ENCODE measurements at regions not wholly inside any gene's neighbourhood (a gene's known extent, or its start where the extent isn't known, plus 50 kb on each side); places are given as distances from the start of the nearest gene placed in this dataset.

- no peak overlapping the region for H2BK20ac ChIP-seq (ENCODE audit: low read depth, low read length)
- in situ Hi-C loops (cut with MboI; ENCODE audit: low sequenced_read_pairs), result no loop called here
- H3K14ac ChIP-seq (replicated peaks; ENCODE audit: low read depth, low read length), result no peak overlapping the region
- no CpG with 5 or more reads among the region's 2 CpGs for WGBS, 2 experiments (ENCODE audit: extremely low coverage in 2 of 2, insufficient read length in 1 of 2)
- H3K9me3 ChIP-seq (ENCODE audit: control insufficient read depth, insufficient read depth, low read length), result no peaks in the 10 kb centered on the region
- H3K9me1 ChIP-seq (ENCODE audit: insufficient read depth, low read length), result no peaks in the 10 kb centered on the region
- no peaks in the 10 kb centered on the region for H4K20me1 ChIP-seq (ENCODE audit: insufficient read depth, low read length)
- BruUV-seq (replicated peaks), result no TSS peak
- H4K5ac ChIP-seq (ENCODE audit: low read depth, low read length), result no peak overlapping the region
- H3K18ac ChIP-seq (ENCODE audit: low read depth, low read length), result no peak overlapping the region
- H2AK9ac ChIP-seq (replicated peaks; ENCODE audit: low read depth, low read length, poor library complexity), result no peak overlapping the region
- H3K56ac ChIP-seq (ENCODE audit: extremely low read depth, insufficient read depth, low read length), result no peak overlapping the region
- no peak overlapping the region for H2AFZ ChIP-seq (replicated peaks; ENCODE audit: low read length, poor library complexity)
- dilution Hi-C loops (cut with HindIII; ENCODE audit: low sequenced_read_pairs, unreplicated experiment), result no loop called here
- ChIA-PET POLR2A (ENCODE audit: unreplicated experiment) (no interaction called here), CTCF (no interaction called here)
- H2BK15ac ChIP-seq (ENCODE audit: low read depth, low read length), result no peak overlapping the region
- DNase-seq, result no peak
- TF ChIP-seq MAFK (IDR thresholded peaks at IDR 0.05; ENCODE audit: low read depth, low read length) (no peak), FOS (IDR thresholded peaks at IDR 0.05; ENCODE audit: low read depth, low read length) (no peak), MAZ (IDR thresholded peaks at IDR 0.05; ENCODE audit: borderline replicate concordance, low read depth, low read length) (no peak), MXI1 (IDR thresholded peaks at IDR 0.05; ENCODE audit: borderline replicate concordance, low read depth, low read length) (no peak), NFE2L2 (IDR thresholded peaks at IDR 0.05; ENCODE audit: low read depth, low read length) (no peak), RCOR1 (IDR thresholded peaks at IDR 0.05; ENCODE audit: insufficient replicate concordance, low read length) (no peak), USF2 (IDR thresholded peaks at IDR 0.05; ENCODE audit: low read depth, low read length) (no peak), RFX5 (IDR thresholded peaks at IDR 0.05; ENCODE audit: low read depth, low read length) (no peak), CEBPB (IDR thresholded peaks at IDR 0.05; ENCODE audit: low read depth, low read length) (no peak), SMC3 (IDR thresholded peaks at IDR 0.05; ENCODE audit: low read depth, low read length) (no peak), POLR2A (IDR thresholded peaks at IDR 0.05; ENCODE audit: low read depth, low read length) (no peak), CHD1 (IDR thresholded peaks at IDR 0.05; ENCODE audit: low read depth, low read length) (no peak), RAD21 (IDR thresholded peaks at IDR 0.05; ENCODE audit: low read length) (no peak), BHLHE40 (IDR thresholded peaks at IDR 0.05; ENCODE audit: low read depth, low read length) (no peak), ELK1 (IDR thresholded peaks at IDR 0.05; ENCODE audit: borderline replicate concordance, low read depth, low read length) (no peak), CTCF (conservative IDR thresholded peaks at IDR 0.05; ENCODE audit: low read depth, low read length) (no peak)
- no peaks in the 10 kb centered on the region for H3K27me3 ChIP-seq (ENCODE audit: control insufficient read depth, insufficient read depth, low read length)
- no peak overlapping the region for H2BK120ac ChIP-seq (ENCODE audit: low read depth, low read length)
- H2AK5ac ChIP-seq (ENCODE audit: low read depth, low read length), result no peak overlapping the region
- H3K4me1 ChIP-seq (ENCODE audit: control insufficient read depth, insufficient read depth, low read length), result no peaks in the 10 kb centered on the region
- intact Hi-C loops (cut with micrococcal nuclease), result no loop called here
- no peak overlapping the region for H2BK5ac ChIP-seq (ENCODE audit: low read depth, low read length, poor library complexity, severe bottlenecking)
- H3K79me1 ChIP-seq (ENCODE audit: low read depth in 1 of 2, low read length in 2 of 2), result no peaks in the 10 kb centered on the region
- H4K91ac ChIP-seq (ENCODE audit: insufficient read depth, low read depth, low read length), result no peak overlapping the region
- no peak overlapping the region for H3K4me2 ChIP-seq (ENCODE audit: low read depth, low read length)
- no peak overlapping the region for H3K23ac ChIP-seq (ENCODE audit: low read depth, low read length)
- no peak overlapping the region for H3K4ac ChIP-seq (ENCODE audit: low read depth, low read length)
- no peaks in the 10 kb centered on the region for H3K36me3 ChIP-seq (ENCODE audit: control insufficient read depth, insufficient read depth, low read length)
- no peak overlapping the region for H3K9ac ChIP-seq (ENCODE audit: low read depth, low read length)
- H3K27ac ChIP-seq (ENCODE audit: insufficient read depth, low read length), result no peak overlapping the region
- H4K8ac ChIP-seq (ENCODE audit: low read depth in 2 of 2, low read length in 2 of 2), result no peak overlapping the region
- ATAC-seq (ENCODE audit: low read depth), result no peak
- H3K4me3 ChIP-seq (ENCODE audit: insufficient read depth, low read depth, low read length), result no peak overlapping the region
Measured at GRCh38 chr4:186441502-186441901, 113.9 kb downstream of the MTNR1A start.
